ENCODE measurements at regions not wholly inside any gene's neighbourhood (a gene's known extent, or its start where the extent isn't known, plus 50 kb on each side); places are given as distances from the start of the nearest gene placed in this dataset.
"Not testable (repeated sequence)": the region's sequence is repeated elsewhere in the genome, so short reads cannot be mapped to it uniquely, and the experiment has no call there.

GRCh38 chr12:61250303-61250702 is 1009.9 kb upstream of the USP15 start:
- H3K36me3 ChIP-seq (ENCODE audit: control insufficient read depth in 3 of 3, insufficient read depth in 3 of 3, low read length in 3 of 3): no peaks in the 10 kb centered on the region
- no peak overlapping the region for H3K4me3 ChIP-seq (ENCODE audit: low read length in 3 of 3)
- H3K27me3 ChIP-seq (ENCODE audit: control insufficient read depth in 3 of 3, insufficient read depth in 3 of 3, low read length in 3 of 3): no peaks in the 10 kb centered on the region
- no peaks in the 10 kb centered on the region for H3K9me3 ChIP-seq (ENCODE audit: control insufficient read depth in 3 of 3, low read length in 3 of 3)
- no peak overlapping the region for H3K9ac ChIP-seq (ENCODE audit: low read depth in 1 of 3, low read length in 3 of 3)
- no peak overlapping the region for H3K27ac ChIP-seq (ENCODE audit: low read depth, low read length)
- no peaks in the 10 kb centered on the region for H3K4me1 ChIP-seq (ENCODE audit: control insufficient read depth in 3 of 3, insufficient read depth in 3 of 3, low read length in 3 of 3)

- Histone ChIP-seq H3K27me3 (ENCODE audit: control insufficient read depth in 3 of 3, insufficient read depth in 3 of 3, low read length in 3 of 3) (no peaks in the 10 kb centered on the region), H3K4me1 (ENCODE audit: control insufficient read depth in 3 of 3, insufficient read depth in 3 of 3, low read length in 3 of 3) (no peaks in the 10 kb centered on the region), H3K9ac (ENCODE audit: low read depth in 1 of 3, low read length in 3 of 3) (no peak overlapping the region), H3K27ac (ENCODE audit: low read depth, low read length) (no peak overlapping the region), H3K36me3 (ENCODE audit: control insufficient read depth in 3 of 3, insufficient read depth in 3 of 3, low read length in 3 of 3) (no peaks in the 10 kb centered on the region), H3K4me3 (ENCODE audit: low read length in 3 of 3) (no peak overlapping the region), H3K9me3 (ENCODE audit: control insufficient read depth in 3 of 3, low read length in 3 of 3) (no peaks in the 10 kb centered on the region)
These were observed 1009.1 kb upstream of the USP15 start for GRCh38 chr12:61251076-61251475.

GRCh38 chr12:61254225-61254624 is 1006.0 kb upstream of the USP15 start:
- Histone ChIP-seq H3K4me1 (ENCODE audit: control insufficient read depth in 3 of 3, insufficient read depth in 3 of 3, low read length in 3 of 3) (no peaks in the 10 kb centered on the region), H3K9ac (ENCODE audit: low read depth in 1 of 3, low read length in 3 of 3) (no peak overlapping the region), H3K27me3 (ENCODE audit: control insufficient read depth in 3 of 3, insufficient read depth in 3 of 3, low read length in 3 of 3) (no peaks in the 10 kb centered on the region), H3K36me3 (ENCODE audit: control insufficient read depth in 3 of 3, insufficient read depth in 3 of 3, low read length in 3 of 3) (no peaks in the 10 kb centered on the region), H3K4me3 (ENCODE audit: low read length in 3 of 3) (no peak overlapping the region), H3K9me3 (ENCODE audit: control insufficient read depth in 3 of 3, low read length in 3 of 3) (no peaks in the 10 kb centered on the region), H3K27ac (ENCODE audit: low read depth, low read length) (no peak overlapping the region)

- not testable (repeated sequence) for H3K36me3 ChIP-seq (ENCODE audit: control insufficient read depth in 3 of 3, insufficient read depth in 3 of 3, low read length in 3 of 3); H3K27me3 ChIP-seq (ENCODE audit: control insufficient read depth in 3 of 3, insufficient read depth in 3 of 3, low read length in 3 of 3); H3K4me1 ChIP-seq (ENCODE audit: control insufficient read depth in 3 of 3, insufficient read depth in 3 of 3, low read length in 3 of 3); H3K27ac ChIP-seq (ENCODE audit: low read depth, low read length); H3K4me3 ChIP-seq (ENCODE audit: low read length in 3 of 3); H3K9me3 ChIP-seq (ENCODE audit: control insufficient read depth in 3 of 3, low read length in 3 of 3); H3K9ac ChIP-seq (ENCODE audit: low read depth in 1 of 3, low read length in 3 of 3)
These were observed 995.9 kb upstream of the USP15 start for GRCh38 chr12:61264294-61264693.

GRCh38 chr12:61267474-61267873 is 992.7 kb upstream of the USP15 start:
- Histone ChIP-seq H3K27me3 (ENCODE audit: control insufficient read depth in 3 of 3, insufficient read depth in 3 of 3, low read length in 3 of 3) (no peaks in the 10 kb centered on the region), H3K27ac (ENCODE audit: low read depth, low read length) (no peak overlapping the region), H3K9ac (ENCODE audit: low read depth in 1 of 3, low read length in 3 of 3) (no peak overlapping the region), H3K4me1 (ENCODE audit: control insufficient read depth in 3 of 3, insufficient read depth in 3 of 3, low read length in 3 of 3) (no peaks in the 10 kb centered on the region), H3K9me3 (ENCODE audit: control insufficient read depth in 3 of 3, low read length in 3 of 3) (peaks cover 0 to 6% (median 0%) of the 10 kb centered on the region in 3 donors), H3K4me3 (ENCODE audit: low read length in 3 of 3) (no peak overlapping the region), H3K36me3 (ENCODE audit: control insufficient read depth in 3 of 3, insufficient read depth in 3 of 3, low read length in 3 of 3) (no peaks in the 10 kb centered on the region)

- Histone ChIP-seq H3K36me3 (ENCODE audit: control insufficient read depth in 3 of 3, insufficient read depth in 3 of 3, low read length in 3 of 3) (no peaks in the 10 kb centered on the region), H3K4me3 (ENCODE audit: low read length in 3 of 3) (no peak overlapping the region), H3K27me3 (ENCODE audit: control insufficient read depth in 3 of 3, insufficient read depth in 3 of 3, low read length in 3 of 3) (no peaks in the 10 kb centered on the region), H3K9me3 (ENCODE audit: control insufficient read depth in 3 of 3, low read length in 3 of 3) (no peaks in the 10 kb centered on the region), H3K4me1 (ENCODE audit: control insufficient read depth in 3 of 3, insufficient read depth in 3 of 3, low read length in 3 of 3) (no peaks in the 10 kb centered on the region), H3K27ac (ENCODE audit: low read depth, low read length) (no peak overlapping the region), H3K9ac (ENCODE audit: low read depth in 1 of 3, low read length in 3 of 3) (no peak overlapping the region)
These were observed 987.8 kb upstream of the USP15 start for GRCh38 chr12:61272441-61272840.

GRCh38 chr12:61282790-61283575 is 977.2 kb upstream of the USP15 start:
- H3K9me3 ChIP-seq (ENCODE audit: control insufficient read depth in 3 of 3, low read length in 3 of 3): peaks cover 2 to 4% (median 3%) of the 10 kb centered on the region in 3 donors
- no peak overlapping the region for H3K4me3 ChIP-seq (ENCODE audit: low read length in 3 of 3)
- no peaks in the 10 kb centered on the region for H3K4me1 ChIP-seq (ENCODE audit: control insufficient read depth in 3 of 3, insufficient read depth in 3 of 3, low read length in 3 of 3)
- no peak overlapping the region for H3K27ac ChIP-seq (ENCODE audit: low read depth, low read length)
- H3K36me3 ChIP-seq (ENCODE audit: control insufficient read depth in 3 of 3, insufficient read depth in 3 of 3, low read length in 3 of 3): no peaks in the 10 kb centered on the region
- H3K9ac ChIP-seq (ENCODE audit: low read depth in 1 of 3, low read length in 3 of 3): no peak overlapping the region
- no peaks in the 10 kb centered on the region for H3K27me3 ChIP-seq (ENCODE audit: control insufficient read depth in 3 of 3, insufficient read depth in 3 of 3, low read length in 3 of 3)

- Histone ChIP-seq H3K4me1 (ENCODE audit: control insufficient read depth in 3 of 3, insufficient read depth in 3 of 3, low read length in 3 of 3) (no peaks in the 10 kb centered on the region), H3K9me3 (ENCODE audit: control insufficient read depth in 3 of 3, low read length in 3 of 3) (peaks cover 2 to 5% (median 3%) of the 10 kb centered on the region in 3 donors), H3K36me3 (ENCODE audit: control insufficient read depth in 3 of 3, insufficient read depth in 3 of 3, low read length in 3 of 3) (no peaks in the 10 kb centered on the region), H3K9ac (ENCODE audit: low read depth in 1 of 3, low read length in 3 of 3) (no peak overlapping the region), H3K27ac (ENCODE audit: low read depth, low read length) (no peak overlapping the region), H3K27me3 (ENCODE audit: control insufficient read depth in 3 of 3, insufficient read depth in 3 of 3, low read length in 3 of 3) (no peaks in the 10 kb centered on the region), H3K4me3 (ENCODE audit: low read length in 3 of 3) (no peak overlapping the region)
These were observed 969.7 kb upstream of the USP15 start for GRCh38 chr12:61290473-61290872.

- H3K27ac ChIP-seq (ENCODE audit: low read depth, low read length): no peak overlapping the region
- H3K9me3 ChIP-seq (ENCODE audit: control insufficient read depth in 3 of 3, low read length in 3 of 3): peaks cover 2 to 5% (median 3%) of the 10 kb centered on the region in 3 donors
- H3K27me3 ChIP-seq (ENCODE audit: control insufficient read depth in 3 of 3, insufficient read depth in 3 of 3, low read length in 3 of 3): no peaks in the 10 kb centered on the region
- no peaks in the 10 kb centered on the region for H3K4me1 ChIP-seq (ENCODE audit: control insufficient read depth in 3 of 3, insufficient read depth in 3 of 3, low read length in 3 of 3)
- H3K36me3 ChIP-seq (ENCODE audit: control insufficient read depth in 3 of 3, insufficient read depth in 3 of 3, low read length in 3 of 3): no peaks in the 10 kb centered on the region
- H3K9ac ChIP-seq (ENCODE audit: low read depth in 1 of 3, low read length in 3 of 3): no peak overlapping the region
- H3K4me3 ChIP-seq (ENCODE audit: low read length in 3 of 3): no peak overlapping the region
These were observed 968.6 kb upstream of the USP15 start for GRCh38 chr12:61291647-61292046.

- H3K9me3 ChIP-seq (ENCODE audit: control insufficient read depth in 3 of 3, low read length in 3 of 3); H3K4me3 ChIP-seq (ENCODE audit: low read length in 3 of 3); H3K27ac ChIP-seq (ENCODE audit: low read depth, low read length); H3K9ac ChIP-seq (ENCODE audit: low read depth in 1 of 3, low read length in 3 of 3); H3K27me3 ChIP-seq (ENCODE audit: control insufficient read depth in 3 of 3, insufficient read depth in 3 of 3, low read length in 3 of 3); H3K4me1 ChIP-seq (ENCODE audit: control insufficient read depth in 3 of 3, insufficient read depth in 3 of 3, low read length in 3 of 3); H3K36me3 ChIP-seq (ENCODE audit: control insufficient read depth in 3 of 3, insufficient read depth in 3 of 3, low read length in 3 of 3): not testable (repeated sequence)
These were observed 966.2 kb upstream of the USP15 start for GRCh38 chr12:61294011-61294410.

Measured in skeletal muscle tissue (tissue), 3 donors.